T-helper 9 cell (primary cell): ENCODE measurements at regions not wholly inside any gene's neighbourhood (a gene's known extent, or its start where the extent isn't known, plus 50 kb on each side); places are given as distances from the start of the nearest gene placed in this dataset.

ENCODE experiments used
- DNase-seq: peaks from one replicate; pipeline ENCODE4 v3.0.0-alpha.2; 2020

GRCh38 chr2:67663776-67664175 lies 266.6 kb downstream of the ETAA1 start:
- DNase-seq = no peak

GRCh38 chr2:67666386-67667053 lies 269.4 kb downstream of the ETAA1 start:
- no peak for DNase-seq

GRCh38 chr2:67667054-67667908 lies 270.1 kb downstream of the ETAA1 start:
- DNase-seq = no peak

- no peak for DNase-seq
Observed at GRCh38 chr2:67668538-67668937, 271.4 kb downstream of the ETAA1 start.

- DNase-seq = no peak
Observed at GRCh38 chr2:67669168-67669567, 272.0 kb downstream of the ETAA1 start.

GRCh38 chr2:67669766-67670165 lies 272.6 kb downstream of the ETAA1 start:
- DNase-seq = no peak

GRCh38 chr2:67670747-67671183 lies 273.6 kb downstream of the ETAA1 start:
- DNase-seq = no peak

- no peak for DNase-seq
Observed at GRCh38 chr2:67671464-67672450, 274.6 kb downstream of the ETAA1 start.

- DNase-seq = no peak
Observed at GRCh38 chr2:67674668-67675067, 277.5 kb downstream of the ETAA1 start.

GRCh38 chr2:67684991-67685390 lies 287.9 kb downstream of the ETAA1 start:
- no peak for DNase-seq

GRCh38 chr2:67686254-67686653 lies 289.1 kb downstream of the ETAA1 start:
- no peak for DNase-seq

GRCh38 chr2:67689186-67689585 lies 292.1 kb downstream of the ETAA1 start:
- DNase-seq = no peak

- DNase-seq = no peak
Observed at GRCh38 chr2:67689651-67690050, 292.5 kb downstream of the ETAA1 start.

- no peak for DNase-seq
Observed at GRCh38 chr2:67694445-67694844, 297.3 kb downstream of the ETAA1 start.

GRCh38 chr2:67701011-67701410 lies 303.9 kb downstream of the ETAA1 start:
- no peak for DNase-seq

- DNase-seq = no peak
Observed at GRCh38 chr2:67702284-67702683, 305.2 kb downstream of the ETAA1 start.

GRCh38 chr2:67702937-67703336 lies 305.8 kb downstream of the ETAA1 start:
- DNase-seq = no peak

- DNase-seq = no peak
Observed at GRCh38 chr2:67706082-67706481, 308.9 kb downstream of the ETAA1 start.

- no peak for DNase-seq
Observed at GRCh38 chr2:67707896-67708295, 310.8 kb downstream of the ETAA1 start.

- DNase-seq = no peak
Observed at GRCh38 chr2:67709835-67710234, 312.7 kb downstream of the ETAA1 start.

- DNase-seq = no peak
Observed at GRCh38 chr2:67712484-67712883, 315.4 kb downstream of the ETAA1 start.

- DNase-seq = no peak
Observed at GRCh38 chr2:67713376-67713775, 316.2 kb downstream of the ETAA1 start.

- no peak for DNase-seq
Observed at GRCh38 chr2:67716895-67717396, 319.8 kb downstream of the ETAA1 start.
